ENCODE measurements at regions not wholly inside any gene's neighbourhood (a gene's known extent, or its start where the extent isn't known, plus 50 kb on each side); places are given as distances from the start of the nearest gene placed in this dataset.

DNA sequence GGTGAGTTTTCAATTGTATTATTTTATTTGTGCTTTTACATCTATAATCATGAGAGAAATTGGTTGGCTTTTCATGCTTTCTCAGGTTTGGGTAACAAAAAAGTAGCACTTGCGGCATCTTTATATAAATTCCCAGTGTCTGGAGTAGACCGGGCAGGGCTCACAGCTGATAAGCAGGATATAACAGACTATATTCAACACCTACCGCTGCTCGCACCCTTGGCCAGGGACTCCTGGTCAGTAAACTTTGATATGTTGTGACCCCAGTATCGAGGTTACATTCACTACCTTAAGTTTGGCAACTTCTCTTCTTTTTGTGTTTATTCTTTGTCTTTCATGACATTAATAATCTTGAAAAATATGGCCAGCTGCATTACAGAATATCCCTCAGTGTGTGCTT, 343.4 kb downstream of the TBC1D32 start:
- TF ChIP-seq, protein P1, sequence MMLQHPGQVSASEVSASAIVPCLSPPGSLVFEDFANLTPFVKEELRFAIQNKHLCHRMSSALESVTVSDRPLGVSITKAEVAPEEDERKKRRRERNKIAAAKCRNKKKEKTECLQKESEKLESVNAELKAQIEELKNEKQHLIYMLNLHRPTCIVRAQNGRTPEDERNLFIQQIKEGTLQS (CRISPR knock-in tag; conservative IDR thresholded peaks at IDR 0.05), result no peak
- TF ChIP-seq, protein P2, sequence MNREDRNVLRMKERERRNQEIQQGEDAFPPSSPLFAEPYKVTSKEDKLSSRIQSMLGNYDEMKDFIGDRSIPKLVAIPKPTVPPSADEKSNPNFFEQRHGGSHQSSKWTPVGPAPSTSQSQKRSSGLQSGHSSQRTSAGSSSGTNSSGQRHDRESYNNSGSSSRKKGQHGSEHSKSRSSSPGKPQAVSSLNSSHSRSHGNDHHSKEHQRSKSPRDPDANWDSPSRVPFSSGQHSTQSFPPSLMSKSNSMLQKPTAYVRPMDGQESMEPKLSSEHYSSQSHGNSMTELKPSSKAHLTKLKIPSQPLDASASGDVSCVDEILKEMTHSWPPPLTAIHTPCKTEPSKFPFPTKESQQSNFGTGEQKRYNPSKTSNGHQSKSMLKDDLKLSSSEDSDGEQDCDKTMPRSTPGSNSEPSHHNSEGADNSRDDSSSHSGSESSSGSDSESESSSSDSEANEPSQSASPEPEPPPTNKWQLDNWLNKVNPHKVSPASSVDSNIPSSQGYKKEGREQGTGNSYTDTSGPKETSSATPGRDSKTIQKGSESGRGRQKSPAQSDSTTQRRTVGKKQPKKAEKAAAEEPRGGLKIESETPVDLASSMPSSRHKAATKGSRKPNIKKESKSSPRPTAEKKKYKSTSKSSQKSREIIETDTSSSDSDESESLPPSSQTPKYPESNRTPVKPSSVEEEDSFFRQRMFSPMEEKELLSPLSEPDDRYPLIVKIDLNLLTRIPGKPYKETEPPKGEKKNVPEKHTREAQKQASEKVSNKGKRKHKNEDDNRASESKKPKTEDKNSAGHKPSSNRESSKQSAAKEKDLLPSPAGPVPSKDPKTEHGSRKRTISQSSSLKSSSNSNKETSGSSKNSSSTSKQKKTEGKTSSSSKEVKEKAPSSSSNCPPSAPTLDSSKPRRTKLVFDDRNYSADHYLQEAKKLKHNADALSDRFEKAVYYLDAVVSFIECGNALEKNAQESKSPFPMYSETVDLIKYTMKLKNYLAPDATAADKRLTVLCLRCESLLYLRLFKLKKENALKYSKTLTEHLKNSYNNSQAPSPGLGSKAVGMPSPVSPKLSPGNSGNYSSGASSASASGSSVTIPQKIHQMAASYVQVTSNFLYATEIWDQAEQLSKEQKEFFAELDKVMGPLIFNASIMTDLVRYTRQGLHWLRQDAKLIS (CRISPR knock-in tag; IDR thresholded peaks at IDR 0.05; ENCODE audit: borderline replicate concordance), result no peak
- TF ChIP-seq, protein P3, sequence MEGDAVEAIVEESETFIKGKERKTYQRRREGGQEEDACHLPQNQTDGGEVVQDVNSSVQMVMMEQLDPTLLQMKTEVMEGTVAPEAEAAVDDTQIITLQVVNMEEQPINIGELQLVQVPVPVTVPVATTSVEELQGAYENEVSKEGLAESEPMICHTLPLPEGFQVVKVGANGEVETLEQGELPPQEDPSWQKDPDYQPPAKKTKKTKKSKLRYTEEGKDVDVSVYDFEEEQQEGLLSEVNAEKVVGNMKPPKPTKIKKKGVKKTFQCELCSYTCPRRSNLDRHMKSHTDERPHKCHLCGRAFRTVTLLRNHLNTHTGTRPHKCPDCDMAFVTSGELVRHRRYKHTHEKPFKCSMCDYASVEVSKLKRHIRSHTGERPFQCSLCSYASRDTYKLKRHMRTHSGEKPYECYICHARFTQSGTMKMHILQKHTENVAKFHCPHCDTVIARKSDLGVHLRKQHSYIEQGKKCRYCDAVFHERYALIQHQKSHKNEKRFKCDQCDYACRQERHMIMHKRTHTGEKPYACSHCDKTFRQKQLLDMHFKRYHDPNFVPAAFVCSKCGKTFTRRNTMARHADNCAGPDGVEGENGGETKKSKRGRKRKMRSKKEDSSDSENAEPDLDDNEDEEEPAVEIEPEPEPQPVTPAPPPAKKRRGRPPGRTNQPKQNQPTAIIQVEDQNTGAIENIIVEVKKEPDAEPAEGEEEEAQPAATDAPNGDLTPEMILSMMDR (IDR thresholded peaks at IDR 0.05), result no peak
- no peak for TF ChIP-seq CREB1 (CRISPR knock-in tag; IDR thresholded peaks at IDR 0.05)
